Stomach (tissue), 4 donors: ENCODE measurements at regions not wholly inside any gene's neighbourhood (a gene's known extent, or its start where the extent isn't known, plus 50 kb on each side); places are given as distances from the start of the nearest gene placed in this dataset.

Experiments used
- CTCF ChIP-seq, 7 experiments: fragments of 450-650 bp in 4 of 7; fragments of 200-600 bp in 3 of 7; sonication (generic) in 3 of 7; IDR thresholded peaks; one replicate each; pipeline ENCODE4 v1.5.1; 2016 to 2019; ENCODE audit warnings: antibody characterized with exemption in 7 of 7, control low read depth in 2 of 7, mild to moderate bottlenecking in 1 of 7
- POLR2A ChIP-seq, 4 donors: fragments of 450-650 bp; IDR thresholded peaks; one replicate each; pipeline ENCODE4 v1.6.1; 2016; ENCODE audit warnings: antibody characterized with exemption in 4 of 4, control low read depth in 2 of 4, mild to moderate bottlenecking in 1 of 4, moderate library complexity in 1 of 4

- TF ChIP-seq POLR2A (IDR thresholded peaks at IDR 0.05) (no peak), CTCF (IDR thresholded peaks at IDR 0.05) (no peak)
Observed at GRCh38 chr2:155294358-155294757, 595.9 kb downstream of the KCNJ3 start.
